CD14-positive monocyte (primary cell): ENCODE measurements at regions not wholly inside any gene's neighbourhood (a gene's known extent, or its start where the extent isn't known, plus 50 kb on each side); places are given as distances from the start of the nearest gene placed in this dataset.

ENCODE experiments used
- DNase-seq, 3 donors: peaks; one replicate each; pipeline ENCODE4 v3.0.0-alpha.2; 2011 to 2022
- H2AFZ ChIP-seq: 2 replicates; pipeline ENCODE4 v1.6.0; 2012; ENCODE audit warnings: mild to moderate bottlenecking, low read depth, low read length, inconsistent platforms; ENCODE audit not compliant: insufficient read depth, poor library complexity, severe bottlenecking
- H3K27ac ChIP-seq, 2 donors: 1 replicate in 1 of 2; 2 replicates in 1 of 2; pipeline ENCODE4 v1.5.1; 2012 to 2013; ENCODE audit warnings: low read length in 2 of 2, control low read depth in 1 of 2, inconsistent platforms in 1 of 2, low read depth in 1 of 2, mild to moderate bottlenecking in 1 of 2
- H3K27me3 ChIP-seq, 2 donors: one replicate each; pipeline versions ENCODE4 v1.6.0 to v1.6.1; 2011 to 2013; ENCODE audit warnings: low read length in 2 of 2; ENCODE audit not compliant: control insufficient read depth in 2 of 2, insufficient read depth in 2 of 2
- H3K36me3 ChIP-seq, 2 donors: replicated peaks in 1 of 2; 1 replicate in 1 of 2; 2 replicates in 1 of 2; pipeline versions ENCODE4 v1.5.1 to v1.6.1; 2012 to 2013; ENCODE audit warnings: low read length in 2 of 2, control low read depth in 1 of 2, inconsistent platforms in 1 of 2, mild to moderate bottlenecking in 1 of 2; ENCODE audit not compliant: insufficient read depth in 2 of 2, control insufficient read depth in 1 of 2
- H3K4me1 ChIP-seq, 2 donors: 1 replicate in 1 of 2; 2 replicates in 1 of 2; pipeline versions ENCODE4 v1.5.1 to v1.6.1; 2012 to 2013; ENCODE audit warnings: low read length in 2 of 2, control low read depth in 1 of 2, inconsistent platforms in 1 of 2, mild to moderate bottlenecking in 1 of 2, moderate library complexity in 1 of 2; ENCODE audit not compliant: insufficient read depth in 2 of 2, control insufficient read depth in 1 of 2
- H3K4me2 ChIP-seq: replicated peaks from 2 replicates; pipeline ENCODE3; 2012; ENCODE audit warnings: low read length, moderate library complexity, mild to moderate bottlenecking; ENCODE audit not compliant: poor library complexity, severe bottlenecking; ENCODE audit errors: extremely low read depth
- H3K4me3 ChIP-seq, 3 experiments: fragments of 200-600 bp in 1 of 3; sonication (generic) in 1 of 3; replicated peaks in 1 of 3; 1 replicate in 2 of 3; 2 replicates in 1 of 3; pipeline ENCODE4 v1.5.1; 2011 to 2013; ENCODE audit warnings: low read length in 3 of 3, mild to moderate bottlenecking in 3 of 3, control low read depth in 2 of 3, low read depth in 2 of 3, inconsistent platforms in 1 of 3, moderate library complexity in 1 of 3
- H3K79me2 ChIP-seq: 2 replicates; pipeline ENCODE4 v1.6.0; 2012; ENCODE audit warnings: mild to moderate bottlenecking, control low read depth, inconsistent platforms, low read length, moderate library complexity; ENCODE audit not compliant: insufficient read depth
- H3K9ac ChIP-seq: 2 replicates; pipeline ENCODE4 v1.6.0; 2017; ENCODE audit warnings: low read length, mild to moderate bottlenecking; ENCODE audit not compliant: insufficient read depth, poor library complexity, severe bottlenecking
- H3K9me3 ChIP-seq, 2 donors: replicated peaks in 1 of 2; 1 replicate in 1 of 2; 2 replicates in 1 of 2; pipeline versions ENCODE4 v1.5.1 to v1.6.1; 2012 to 2013; ENCODE audit warnings: low read length in 2 of 2, control low read depth in 1 of 2; ENCODE audit not compliant: control insufficient read depth in 1 of 2, insufficient read depth in 1 of 2
- H4K20me1 ChIP-seq: 2 replicates; pipeline ENCODE4 v1.6.0; 2012; ENCODE audit warnings: mild to moderate bottlenecking, low read length, control low read depth, moderate library complexity; ENCODE audit not compliant: insufficient read depth
- H3K27ac Mint-ChIP-seq, 7 donors: one replicate each; pipeline ENCODE4 v1.8.0; 2020; ENCODE audit warnings: mild to moderate bottlenecking in 7 of 7, mixed read lengths in 7 of 7, moderate library complexity in 6 of 7, inconsistent platforms in 2 of 7
- H3K27me3 Mint-ChIP-seq, 3 donors: one replicate each; pipeline ENCODE4 v1.8.0; 2021 to 2022; ENCODE audit warnings: low read depth in 3 of 3, mild to moderate bottlenecking in 3 of 3, mixed read lengths in 3 of 3, moderate library complexity in 3 of 3, inconsistent platforms in 1 of 3
- H3K36me3 Mint-ChIP-seq, 2 donors: one replicate each; pipeline ENCODE4 v1.8.0; 2020; ENCODE audit warnings: mixed read lengths in 2 of 2, inconsistent platforms in 1 of 2, mild to moderate bottlenecking in 1 of 2
- H3K4me1 Mint-ChIP-seq: one replicate; pipeline ENCODE4 v1.8.0; 2020; ENCODE audit warnings: mild to moderate bottlenecking, mixed read lengths
- H3K4me3 Mint-ChIP-seq, 2 donors: one replicate each; pipeline ENCODE4 v1.8.0; 2020; ENCODE audit warnings: mild to moderate bottlenecking in 2 of 2, mixed read lengths in 2 of 2, moderate library complexity in 1 of 2
- H3K9me3 Mint-ChIP-seq, 7 donors: one replicate each; pipeline ENCODE4 v1.8.0; 2020 to 2022; ENCODE audit warnings: mixed read lengths in 7 of 7, mild to moderate bottlenecking in 6 of 7, moderate library complexity in 6 of 7, inconsistent platforms in 2 of 7
- WGBS: methylation state at CpG from one replicate; pipeline ENCODE4 v1.1.5; 2013; ENCODE audit warnings: missing lambda C conversion rate; ENCODE audit not compliant: insufficient coverage; 5-methylcytosine and 5-hydroxymethylcytosine counted together
- intact Hi-C, 2 donors: fragments of 100-400 bp; cut with micrococcal nuclease; formaldehyde crosslinking; loops; one replicate each; pipeline versions ENCODE4 v1.15.0 to v1.15.1; 2023
- TF ChIP-seq, protein P1 (sequence below): fragments of 200-600 bp; IDR thresholded peaks from one replicate; pipeline ENCODE4 v1.8.0; 2022; ENCODE audit warnings: antibody characterized with exemption, mild to moderate bottlenecking

DNA sequence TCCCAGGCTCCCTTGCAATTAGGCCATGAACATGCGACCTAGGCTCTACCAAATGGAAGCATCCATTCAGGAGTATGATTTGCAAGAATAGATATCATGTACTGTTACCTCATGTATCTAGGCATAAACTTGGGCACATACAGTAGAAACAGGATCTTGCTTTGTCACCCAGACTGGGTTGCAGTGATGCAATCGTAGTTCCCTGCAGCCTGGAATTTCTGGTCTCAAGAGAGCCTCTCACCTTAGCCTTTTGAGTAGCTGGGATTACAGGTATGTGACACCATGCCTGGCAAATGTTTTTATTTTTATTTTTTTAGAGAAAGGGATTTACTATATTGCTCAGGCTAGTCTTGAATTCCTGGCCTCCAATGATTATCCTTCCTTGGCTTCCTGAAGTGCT lies 994.2 kb downstream of the ADGRL3 start:
- H3K4me2 ChIP-seq = no peak overlapping the region
- intact Hi-C loops = no loop called here
- WGBS = 60% methylated on average over 1 of the region's 2 CpGs

DNA sequence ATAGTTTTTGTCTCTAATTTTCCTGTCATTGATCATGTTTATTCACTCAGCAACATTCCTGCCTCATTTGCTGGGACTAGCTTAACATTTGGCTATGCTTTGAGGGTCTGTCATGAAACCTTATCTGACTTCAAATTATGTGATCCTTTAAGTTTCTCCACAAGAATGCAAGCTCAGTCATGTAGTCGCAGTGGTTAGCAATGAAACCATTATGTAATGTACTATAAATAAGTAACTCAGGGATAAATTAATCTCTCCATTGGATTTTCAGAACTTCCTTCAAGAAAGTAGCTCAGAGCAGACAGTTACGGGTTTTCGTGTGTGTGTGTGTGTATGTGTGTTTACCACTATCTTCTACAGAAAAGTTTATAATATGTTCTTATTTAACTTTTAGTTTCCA lies 993.6 kb downstream of the ADGRL3 start:
- peaks cover 0 to 2% (median 0%) of the 10 kb centered on the region in 3 donors for H3K27me3 Mint-ChIP-seq
- Histone ChIP-seq H3K4me1 (no peaks in the 10 kb centered on the region), H3K4me2 (no peak overlapping the region), H4K20me1 (no peaks in the 10 kb centered on the region), H3K79me2 (no peaks in the 10 kb centered on the region), H2AFZ (no peak overlapping the region), H3K27ac (no peak overlapping the region), H3K9ac (no peak overlapping the region), H3K27me3 (no peaks in the 10 kb centered on the region), H3K36me3 (no peaks in the 10 kb centered on the region), H3K4me3 (no peak overlapping the region), H3K9me3 (no peaks in the 10 kb centered on the region)
- WGBS = no CpG with 5 or more reads among the region's 3 CpGs
- no peaks in the 10 kb centered on the region for H3K36me3 Mint-ChIP-seq
- intact Hi-C loops = no loop called here
- H3K4me1 Mint-ChIP-seq = no peaks in the 10 kb centered on the region
- peaks cover 0 to 5% (median 0%) of the 10 kb centered on the region in 7 donors for H3K9me3 Mint-ChIP-seq
- H3K27ac Mint-ChIP-seq = no peak overlapping the region
- no peak for DNase-seq
- H3K4me3 Mint-ChIP-seq = no peak overlapping the region
- TF ChIP-seq, protein P1, sequence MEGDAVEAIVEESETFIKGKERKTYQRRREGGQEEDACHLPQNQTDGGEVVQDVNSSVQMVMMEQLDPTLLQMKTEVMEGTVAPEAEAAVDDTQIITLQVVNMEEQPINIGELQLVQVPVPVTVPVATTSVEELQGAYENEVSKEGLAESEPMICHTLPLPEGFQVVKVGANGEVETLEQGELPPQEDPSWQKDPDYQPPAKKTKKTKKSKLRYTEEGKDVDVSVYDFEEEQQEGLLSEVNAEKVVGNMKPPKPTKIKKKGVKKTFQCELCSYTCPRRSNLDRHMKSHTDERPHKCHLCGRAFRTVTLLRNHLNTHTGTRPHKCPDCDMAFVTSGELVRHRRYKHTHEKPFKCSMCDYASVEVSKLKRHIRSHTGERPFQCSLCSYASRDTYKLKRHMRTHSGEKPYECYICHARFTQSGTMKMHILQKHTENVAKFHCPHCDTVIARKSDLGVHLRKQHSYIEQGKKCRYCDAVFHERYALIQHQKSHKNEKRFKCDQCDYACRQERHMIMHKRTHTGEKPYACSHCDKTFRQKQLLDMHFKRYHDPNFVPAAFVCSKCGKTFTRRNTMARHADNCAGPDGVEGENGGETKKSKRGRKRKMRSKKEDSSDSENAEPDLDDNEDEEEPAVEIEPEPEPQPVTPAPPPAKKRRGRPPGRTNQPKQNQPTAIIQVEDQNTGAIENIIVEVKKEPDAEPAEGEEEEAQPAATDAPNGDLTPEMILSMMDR = no peak

More for the DNA sequence above, 994.2 kb downstream of the ADGRL3 start:
- no peaks in the 10 kb centered on the region for H3K4me1 ChIP-seq
- Mint-ChIP-seq H3K27me3 (peaks cover 0 to 2% (median 0%) of the 10 kb centered on the region in 3 donors), H3K27ac (no peak overlapping the region), H3K4me3 (no peak overlapping the region), H3K4me1 (no peaks in the 10 kb centered on the region), H3K36me3 (no peaks in the 10 kb centered on the region), H3K9me3 (peaks cover 0 to 5% (median 3%) of the 10 kb centered on the region in 7 donors)
- H3K36me3 ChIP-seq = no peaks in the 10 kb centered on the region
- no peaks in the 10 kb centered on the region for H4K20me1 ChIP-seq
- H3K4me3 ChIP-seq = no peak overlapping the region
- no peak overlapping the region for H3K27ac ChIP-seq
- H3K79me2 ChIP-seq = no peaks in the 10 kb centered on the region
- no peak for DNase-seq
- no peaks in the 10 kb centered on the region for H3K9me3 ChIP-seq
- H3K9ac ChIP-seq = no peak overlapping the region
- no peak overlapping the region for H2AFZ ChIP-seq
- TF ChIP-seq, protein P1 = no peak
- H3K27me3 ChIP-seq = no peaks in the 10 kb centered on the region
